ENCODE measurements at regions not wholly inside any gene's neighbourhood (a gene's known extent, or its start where the extent isn't known, plus 50 kb on each side); places are given as distances from the start of the nearest gene placed in this dataset.

- DNase-seq (ENCODE audit: low spot score): no peak
Observed at GRCh38 chr13:31853643-31854326, 114.5 kb downstream of the RXFP2 start.

GRCh38 chr13:31859571-31859970, 120.2 kb downstream of the RXFP2 start:
- no peak for DNase-seq (ENCODE audit: low spot score)

GRCh38 chr13:31860002-31860401, 120.7 kb downstream of the RXFP2 start:
- no peak for DNase-seq (ENCODE audit: low spot score)

GRCh38 chr13:31862828-31863227, 123.5 kb downstream of the RXFP2 start:
- no peak for DNase-seq (ENCODE audit: low spot score)

GRCh38 chr13:31864307-31864706, 125.0 kb downstream of the RXFP2 start:
- no peak for DNase-seq (ENCODE audit: low spot score)

GRCh38 chr13:31866099-31866498, 126.8 kb downstream of the RXFP2 start:
- DNase-seq (ENCODE audit: low spot score): no peak

- no peak for DNase-seq (ENCODE audit: low spot score)
Observed at GRCh38 chr13:31867709-31868108, 128.4 kb downstream of the RXFP2 start.

GRCh38 chr13:31869582-31869981, 130.3 kb downstream of the RXFP2 start:
- DNase-seq (ENCODE audit: low spot score): no peak

- no peak for DNase-seq (ENCODE audit: low spot score)
Observed at GRCh38 chr13:31870511-31870910, 131.2 kb downstream of the RXFP2 start.

GRCh38 chr13:31873145-31873544, 133.8 kb downstream of the RXFP2 start:
- no peak for DNase-seq (ENCODE audit: low spot score)

GRCh38 chr13:31875134-31875533, 135.8 kb downstream of the RXFP2 start:
- DNase-seq (ENCODE audit: low spot score): no peak

GRCh38 chr13:31878052-31878451, 138.7 kb downstream of the RXFP2 start:
- DNase-seq (ENCODE audit: low spot score): no peak

- DNase-seq (ENCODE audit: low spot score): no peak
Observed at GRCh38 chr13:31878495-31878894, 139.2 kb downstream of the RXFP2 start.

GRCh38 chr13:31878955-31879354, 139.6 kb downstream of the RXFP2 start:
- DNase-seq (ENCODE audit: low spot score): no peak

- no peak for DNase-seq (ENCODE audit: low spot score)
Observed at GRCh38 chr13:31880851-31881494, 141.6 kb downstream of the RXFP2 start.

- DNase-seq (ENCODE audit: low spot score): no peak
Observed at GRCh38 chr13:31881495-31881882, 142.2 kb downstream of the RXFP2 start.

- DNase-seq (ENCODE audit: low spot score): no peak
Observed at GRCh38 chr13:31882794-31883193, 143.5 kb downstream of the RXFP2 start.

- DNase-seq (ENCODE audit: low spot score): no peak
Observed at GRCh38 chr13:31884556-31884955, 145.2 kb downstream of the RXFP2 start.

GRCh38 chr13:31885994-31886393, 145.6 kb upstream of the FRY start:
- DNase-seq (ENCODE audit: low spot score): no peak

GRCh38 chr13:31887286-31887685, 144.3 kb upstream of the FRY start:
- no peak for DNase-seq (ENCODE audit: low spot score)

- DNase-seq (ENCODE audit: low spot score): no peak
Observed at GRCh38 chr13:31890946-31891345, 140.6 kb upstream of the FRY start.

- no peak for DNase-seq (ENCODE audit: low spot score)
Observed at GRCh38 chr13:31891472-31891871, 140.1 kb upstream of the FRY start.

- DNase-seq (ENCODE audit: low spot score): no peak
Observed at GRCh38 chr13:31894931-31895330, 136.6 kb upstream of the FRY start.

GRCh38 chr13:31895691-31896090, 135.9 kb upstream of the FRY start:
- DNase-seq (ENCODE audit: low spot score): no peak
